ENCODE measurements at regions not wholly inside any gene's neighbourhood (a gene's known extent, or its start where the extent isn't known, plus 50 kb on each side); places are given as distances from the start of the nearest gene placed in this dataset.
"Not testable (repeated sequence)": the region's sequence is repeated elsewhere in the genome, so short reads cannot be mapped to it uniquely, and the experiment has no call there.

GRCh38 chr13:74280093-74280794 is 146.0 kb upstream of the KLF12 start:
- POLR2A ChIA-PET, result no interaction called here
- Mint-ChIP-seq H3K27ac (no peak overlapping the region), H3K36me3 (ENCODE audit: low read depth) (no peaks in the 10 kb centered on the region)

GRCh38 chr13:74278901-74279300 is 144.7 kb upstream of the KLF12 start:
- Mint-ChIP-seq H3K9me3 (no peaks in the 10 kb centered on the region), H3K27ac (no peak overlapping the region), H3K4me3 (no peak overlapping the region), H3K27me3 (peaks cover 6% of the 10 kb centered on the region), H3K4me1 (no peaks in the 10 kb centered on the region), H3K36me3 (ENCODE audit: low read depth) (no peaks in the 10 kb centered on the region)
- no peak for DNase-seq
- CTCF ChIA-PET, result no interaction called here
- POLR2A ChIA-PET, result no interaction called here

More at GRCh38 chr13:74280093-74280794, 146.0 kb upstream of the KLF12 start:
- H3K4me1 Mint-ChIP-seq, result no peaks in the 10 kb centered on the region
- no peaks in the 10 kb centered on the region for H3K9me3 Mint-ChIP-seq
- no peak for DNase-seq
- CTCF ChIA-PET, result no interaction called here
- H3K4me3 Mint-ChIP-seq, result no peak overlapping the region
- peaks cover 5% of the 10 kb centered on the region for H3K27me3 Mint-ChIP-seq

GRCh38 chr13:74274916-74275315 is 140.7 kb upstream of the KLF12 start:
- H3K36me3 Mint-ChIP-seq (ENCODE audit: low read depth), result no peaks in the 10 kb centered on the region
- H3K4me3 Mint-ChIP-seq, result no peak overlapping the region
- no peak for DNase-seq
- POLR2A ChIA-PET, result no interaction called here
- peaks cover 2% of the 10 kb centered on the region for H3K27me3 Mint-ChIP-seq
- peaks cover under 1% of the 10 kb centered on the region for H3K9me3 Mint-ChIP-seq
- CTCF ChIA-PET, result no interaction called here
- H3K27ac Mint-ChIP-seq, result no peak overlapping the region
- H3K4me1 Mint-ChIP-seq, result peaks cover 4% of the 10 kb centered on the region

- Mint-ChIP-seq H3K36me3 (ENCODE audit: low read depth) (no peaks in the 10 kb centered on the region), H3K27ac (no peak overlapping the region), H3K9me3 (peaks cover 3% of the 10 kb centered on the region), H3K4me3 (no peak overlapping the region), H3K4me1 (peaks cover 4% of the 10 kb centered on the region), H3K27me3 (peaks cover 2% of the 10 kb centered on the region)
- ChIA-PET CTCF (interaction anchor here (0.7 kb wide), 1 partner anchor 16 kb away, joined by 3 read pairs; no protein-coding TSS in a partner anchor), POLR2A (no interaction called here)
- DNase-seq, result no peak
These were observed 139.4 kb upstream of the KLF12 start for GRCh38 chr13:74273581-74273980.

- Mint-ChIP-seq H3K4me3 (no peak overlapping the region), H3K36me3 (ENCODE audit: low read depth) (no peaks in the 10 kb centered on the region), H3K27me3 (peaks cover 2% of the 10 kb centered on the region), H3K4me1 (peaks cover 4% of the 10 kb centered on the region), H3K27ac (no peak overlapping the region), H3K9me3 (peaks cover 3% of the 10 kb centered on the region)
- no peak for DNase-seq
- ChIA-PET CTCF (interaction anchor here (0.7 kb wide), 1 partner anchor 15 kb away, joined by 3 read pairs; no protein-coding TSS in a partner anchor), POLR2A (no interaction called here)
These were observed 138.6 kb upstream of the KLF12 start for GRCh38 chr13:74272826-74273225.

- CTCF ChIA-PET, result no interaction called here
- POLR2A ChIA-PET, result no interaction called here
- no peak overlapping the region for H3K4me3 Mint-ChIP-seq
- no peak overlapping the region for H3K27ac Mint-ChIP-seq
- peaks cover 14% of the 10 kb centered on the region for H3K9me3 Mint-ChIP-seq
- H3K4me1 Mint-ChIP-seq, result peaks cover 4% of the 10 kb centered on the region
- peaks cover 1% of the 10 kb centered on the region for H3K36me3 Mint-ChIP-seq (ENCODE audit: low read depth)
- peaks cover 2% of the 10 kb centered on the region for H3K27me3 Mint-ChIP-seq
- no peak for DNase-seq
These were observed 135.8 kb upstream of the KLF12 start for GRCh38 chr13:74270018-74270417.

- H3K36me3 Mint-ChIP-seq (ENCODE audit: low read depth), result peaks cover 3% of the 10 kb centered on the region
- no peak overlapping the region for H3K4me3 Mint-ChIP-seq
- CTCF ChIA-PET, result interaction anchor here (1.2 kb wide), 1 partner anchor 21 kb away, joined by 6 read pairs; no protein-coding TSS in a partner anchor
- H3K27me3 Mint-ChIP-seq, result peaks cover 1% of the 10 kb centered on the region
- DNase-seq, result no peak
- no peaks in the 10 kb centered on the region for H3K4me1 Mint-ChIP-seq
- peaks cover 22% of the 10 kb centered on the region for H3K9me3 Mint-ChIP-seq
- H3K27ac Mint-ChIP-seq, result no peak overlapping the region
- POLR2A ChIA-PET, result no interaction called here
These were observed 132.7 kb upstream of the KLF12 start for GRCh38 chr13:74266861-74267260.

GRCh38 chr13:74266309-74266708 is 132.1 kb upstream of the KLF12 start:
- ChIA-PET POLR2A (no interaction called here), CTCF (interaction anchor here (0.6 to 1.2 kb wide), 2 partner anchors 22 to 1315 kb away, joined by 3 to 6 read pairs; no protein-coding TSS in a partner anchor)
- no peaks in the 10 kb centered on the region for H3K4me1 Mint-ChIP-seq
- H3K27ac Mint-ChIP-seq, result no peak overlapping the region
- H3K4me3 Mint-ChIP-seq, result no peak overlapping the region
- peaks cover 3% of the 10 kb centered on the region for H3K36me3 Mint-ChIP-seq (ENCODE audit: low read depth)
- H3K9me3 Mint-ChIP-seq, result peaks cover 22% of the 10 kb centered on the region
- H3K27me3 Mint-ChIP-seq, result peaks cover 1% of the 10 kb centered on the region
- DNase-seq, result no peak

GRCh38 chr13:74264333-74264732 is 130.1 kb upstream of the KLF12 start:
- ChIA-PET POLR2A (no interaction called here), CTCF (interaction anchor here (2.8 kb wide), 1 partner anchor 23 kb away, joined by 11 read pairs; no protein-coding TSS in a partner anchor)
- peaks cover 19% of the 10 kb centered on the region for H3K9me3 Mint-ChIP-seq

GRCh38 chr13:74260420-74260819 is 126.2 kb upstream of the KLF12 start:
- DNase-seq; H3K27me3 Mint-ChIP-seq; CTCF ChIA-PET; H3K36me3 Mint-ChIP-seq (ENCODE audit: low read depth); H3K27ac Mint-ChIP-seq; POLR2A ChIA-PET; H3K4me3 Mint-ChIP-seq: not testable (repeated sequence)
- Mint-ChIP-seq H3K9me3 (peaks cover 14% of the 10 kb centered on the region), H3K4me1 (peaks cover 25% of the 10 kb centered on the region)

More at GRCh38 chr13:74264333-74264732, 130.1 kb upstream of the KLF12 start:
- no peak for DNase-seq
- Mint-ChIP-seq H3K4me1 (peaks cover 3% of the 10 kb centered on the region), H3K4me3 (no peak overlapping the region), H3K27ac (no peak overlapping the region), H3K36me3 (ENCODE audit: low read depth) (peaks cover 3% of the 10 kb centered on the region), H3K27me3 (peaks cover 1% of the 10 kb centered on the region)

GRCh38 chr13:74259641-74260040 is 125.4 kb upstream of the KLF12 start:
- POLR2A ChIA-PET, result no interaction called here
- H3K27me3 Mint-ChIP-seq, result no peaks in the 10 kb centered on the region
- H3K36me3 Mint-ChIP-seq (ENCODE audit: low read depth), result no peaks in the 10 kb centered on the region
- H3K27ac Mint-ChIP-seq, result no peak overlapping the region
- peaks cover 11% of the 10 kb centered on the region for H3K9me3 Mint-ChIP-seq
- H3K4me1 Mint-ChIP-seq, result peaks cover 25% of the 10 kb centered on the region
- CTCF ChIA-PET, result interaction anchor here (0.7 kb wide), 1 partner anchor 27 kb away, joined by 3 read pairs; no protein-coding TSS in a partner anchor
- DNase-seq, result no peak
- H3K4me3 Mint-ChIP-seq, result no peak overlapping the region

- no peaks in the 10 kb centered on the region for H3K27me3 Mint-ChIP-seq
- no peak for DNase-seq
- no peak overlapping the region for H3K27ac Mint-ChIP-seq
- ChIA-PET CTCF (interaction anchor here (0.7 kb wide), 1 partner anchor 28 kb away, joined by 3 read pairs; no protein-coding TSS in a partner anchor), POLR2A (no interaction called here)
- H3K9me3 Mint-ChIP-seq, result peaks cover 8% of the 10 kb centered on the region
- H3K4me3 Mint-ChIP-seq, result no peak overlapping the region
- H3K36me3 Mint-ChIP-seq (ENCODE audit: low read depth), result no peaks in the 10 kb centered on the region
- peaks cover 28% of the 10 kb centered on the region for H3K4me1 Mint-ChIP-seq
These were observed 124.8 kb upstream of the KLF12 start for GRCh38 chr13:74258961-74259360.

- no peaks in the 10 kb centered on the region for H3K36me3 Mint-ChIP-seq (ENCODE audit: low read depth)
- CTCF ChIA-PET, result no interaction called here
- no peak for DNase-seq
- no peak overlapping the region for H3K27ac Mint-ChIP-seq
- no peaks in the 10 kb centered on the region for H3K27me3 Mint-ChIP-seq
- H3K4me1 Mint-ChIP-seq, result peaks cover 44% of the 10 kb centered on the region
- H3K9me3 Mint-ChIP-seq, result peaks cover 4% of the 10 kb centered on the region
- POLR2A ChIA-PET, result interaction anchor here (0.8 kb wide), 1 partner anchor 397 kb away, joined by 4 read pairs; no protein-coding TSS in a partner anchor
- no peak overlapping the region for H3K4me3 Mint-ChIP-seq
These were observed 122.8 kb upstream of the KLF12 start for GRCh38 chr13:74256969-74257368.

- peaks cover 5% of the 10 kb centered on the region for H3K36me3 Mint-ChIP-seq (ENCODE audit: low read depth)
These were observed 119.0 kb upstream of the KLF12 start for GRCh38 chr13:74253161-74253560.

More at GRCh38 chr13:74253161-74253560, 119.0 kb upstream of the KLF12 start:
- peaks cover 9% of the 10 kb centered on the region for H3K9me3 Mint-ChIP-seq
- no peak overlapping the region for H3K4me3 Mint-ChIP-seq
- DNase-seq, result no peak
- H3K4me1 Mint-ChIP-seq, result peaks cover 44% of the 10 kb centered on the region
- H3K27me3 Mint-ChIP-seq, result peaks cover 5% of the 10 kb centered on the region
- ChIA-PET CTCF (interaction anchor here (0.9 kb wide), 1 partner anchor 34 kb away, joined by 3 read pairs; no protein-coding TSS in a partner anchor), POLR2A (interaction anchor here (0.8 to 4.0 kb wide), 2 partner anchors 9 to 118 kb away, joined by 3 to 13 read pairs; partner anchors contain the start of gene KLF12)
- H3K27ac Mint-ChIP-seq, result no peak overlapping the region

Data from activated CD4-positive, alpha-beta memory T cell treated with anti-CD3 and anti-CD28 coated beads, Interleukin-2, amount 10 ng/mL, durations not matched to agents 7 days and 5 days (primary cell).